Activated CD8-positive, alpha-beta T cell treated with anti-CD3 and anti-CD28 coated beads, Interleukin-2, amount 10 ng/mL, durations not matched to agents 7 days and 5 days (primary cell): ENCODE measurements at regions not wholly inside any gene's neighbourhood (a gene's known extent, or its start where the extent isn't known, plus 50 kb on each side); places are given as distances from the start of the nearest gene placed in this dataset.
A peak's percentile ranks its signal among the peaks of the same experiment; 100 is the strongest.

Experiments used
- ATAC-seq: fragments of 150-1000 bp; cut with Tn5 transposase; one replicate; pipeline ENCODE4 v1.10.0; 2021; ENCODE audit warnings: moderate library complexity
- CTCF ChIA-PET: fragments of 350-600 bp; sonication (Branson Sonifier 250); formaldehyde crosslinking; loops from one replicate; lab custom pipeline; 2021; ENCODE audit warnings: antibody characterized with exemption; lab: Charles Lee
- POLR2A ChIA-PET: fragments of 350-600 bp; sonication (Branson Sonifier 250); formaldehyde crosslinking; loops from one replicate; lab custom pipeline; 2021; ENCODE audit warnings: antibody characterized with exemption; lab: Charles Lee
- DNase-seq: peaks from one replicate; pipeline ENCODE4 v3.0.0-alpha.2; 2020
- H3K27ac Mint-ChIP-seq: one replicate; pipeline ENCODE4 v1.8.0; 2021; ENCODE audit warnings: mild to moderate bottlenecking, mixed read lengths
- H3K27me3 Mint-ChIP-seq: one replicate; pipeline ENCODE4 v1.8.0; 2021; ENCODE audit warnings: low read depth, mixed read lengths
- H3K36me3 Mint-ChIP-seq: one replicate; pipeline ENCODE4 v1.8.0; 2021; ENCODE audit warnings: low read depth, mixed read lengths
- H3K4me1 Mint-ChIP-seq: one replicate; pipeline ENCODE4 v1.8.0; 2021; ENCODE audit warnings: low read depth, mixed read lengths
- H3K4me3 Mint-ChIP-seq: one replicate; pipeline ENCODE4 v1.8.0; 2021; ENCODE audit warnings: mild to moderate bottlenecking, mixed read lengths
- H3K9me3 Mint-ChIP-seq: one replicate; pipeline ENCODE4 v1.8.0; 2022; ENCODE audit warnings: mixed read lengths; ENCODE audit not compliant: insufficient read depth

DNA sequence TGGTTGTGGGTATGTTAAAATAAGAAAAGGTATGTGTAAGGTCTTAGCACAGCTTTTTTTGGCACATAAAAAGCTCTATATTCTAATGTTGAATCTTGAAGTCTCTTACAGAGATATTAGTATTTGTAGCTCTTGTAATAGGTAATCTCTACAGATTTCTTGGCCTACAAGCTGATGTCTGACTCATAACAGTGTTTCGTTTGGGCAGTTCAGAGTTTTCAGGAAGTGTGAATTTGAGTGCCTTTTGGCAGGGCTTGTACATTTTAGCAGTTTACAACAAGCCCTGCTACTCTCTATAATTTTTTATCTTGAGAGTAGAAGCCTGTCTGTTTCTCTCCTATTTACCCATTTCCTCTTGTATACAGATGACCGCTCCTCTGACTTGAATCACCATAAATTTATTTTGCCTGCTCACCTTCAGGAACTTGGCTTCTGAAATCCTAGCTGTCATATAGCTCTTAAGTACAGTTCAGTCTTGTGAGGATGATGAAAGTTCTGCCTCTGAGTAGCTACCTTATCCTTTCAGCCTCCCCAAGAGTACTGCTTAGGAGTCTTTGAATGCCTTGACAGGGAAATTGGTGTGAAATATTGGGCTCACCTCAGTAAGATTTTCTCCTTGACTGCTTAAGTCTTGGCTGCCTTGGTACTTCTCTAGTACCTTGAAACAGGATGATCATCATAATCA is 419.9 kb upstream of the RARB start:
- no peaks in the 10 kb centered on the region for H3K27me3 Mint-ChIP-seq
- no peak overlapping the region for H3K4me3 Mint-ChIP-seq
- ChIA-PET CTCF (no interaction called here), POLR2A (no interaction called here)
- H3K4me1 Mint-ChIP-seq: no peaks in the 10 kb centered on the region
- no peak overlapping the region for H3K27ac Mint-ChIP-seq
- no peaks in the 10 kb centered on the region for H3K36me3 Mint-ChIP-seq
- ATAC-seq (no peak), DNase-seq (no peak)
- no peaks in the 10 kb centered on the region for H3K9me3 Mint-ChIP-seq

GRCh38 chr3:25009665-25010064 is 418.4 kb upstream of the RARB start:
- ATAC-seq (no peak), DNase-seq (no peak)
- no peaks in the 10 kb centered on the region for H3K4me1 Mint-ChIP-seq
- no peak overlapping the region for H3K4me3 Mint-ChIP-seq
- POLR2A ChIA-PET: no interaction called here
- CTCF ChIA-PET: no interaction called here
- H3K27me3 Mint-ChIP-seq: no peaks in the 10 kb centered on the region
- H3K9me3 Mint-ChIP-seq: no peaks in the 10 kb centered on the region
- H3K27ac Mint-ChIP-seq: no peak overlapping the region
- H3K36me3 Mint-ChIP-seq: no peaks in the 10 kb centered on the region

GRCh38 chr3:25015599-25015998 is 412.5 kb upstream of the RARB start:
- DNase-seq: no peak
- Mint-ChIP-seq H3K4me3 (no peak overlapping the region), H3K9me3 (no peaks in the 10 kb centered on the region), H3K27ac (no peak overlapping the region), H3K4me1 (no peaks in the 10 kb centered on the region), H3K27me3 (no peaks in the 10 kb centered on the region), H3K36me3 (no peaks in the 10 kb centered on the region)
- CTCF ChIA-PET: no interaction called here
- POLR2A ChIA-PET: no interaction called here
- no peak for ATAC-seq

GRCh38 chr3:25018909-25019308 is 409.2 kb upstream of the RARB start:
- Mint-ChIP-seq H3K9me3 (no peaks in the 10 kb centered on the region), H3K4me3 (no peak overlapping the region), H3K27me3 (no peaks in the 10 kb centered on the region), H3K36me3 (no peaks in the 10 kb centered on the region), H3K4me1 (no peaks in the 10 kb centered on the region), H3K27ac (no peak overlapping the region)
- ATAC-seq (no peak), DNase-seq (no peak)
- POLR2A ChIA-PET: no interaction called here
- CTCF ChIA-PET: interaction anchor here (0.9 kb wide), 1 partner anchor 14 kb away, joined by 3 read pairs; no protein-coding TSS in a partner anchor

- Mint-ChIP-seq H3K27me3 (no peaks in the 10 kb centered on the region), H3K36me3 (no peaks in the 10 kb centered on the region), H3K4me1 (no peaks in the 10 kb centered on the region), H3K9me3 (no peaks in the 10 kb centered on the region), H3K27ac (no peak overlapping the region), H3K4me3 (no peak overlapping the region)
- DNase-seq (no peak), ATAC-seq (no peak)
- CTCF ChIA-PET: interaction anchor here (0.9 kb wide), 1 partner anchor 14 kb away, joined by 3 read pairs; no protein-coding TSS in a partner anchor
- POLR2A ChIA-PET: no interaction called here
Measured at GRCh38 chr3:25019506-25019905, 408.6 kb upstream of the RARB start.

DNA sequence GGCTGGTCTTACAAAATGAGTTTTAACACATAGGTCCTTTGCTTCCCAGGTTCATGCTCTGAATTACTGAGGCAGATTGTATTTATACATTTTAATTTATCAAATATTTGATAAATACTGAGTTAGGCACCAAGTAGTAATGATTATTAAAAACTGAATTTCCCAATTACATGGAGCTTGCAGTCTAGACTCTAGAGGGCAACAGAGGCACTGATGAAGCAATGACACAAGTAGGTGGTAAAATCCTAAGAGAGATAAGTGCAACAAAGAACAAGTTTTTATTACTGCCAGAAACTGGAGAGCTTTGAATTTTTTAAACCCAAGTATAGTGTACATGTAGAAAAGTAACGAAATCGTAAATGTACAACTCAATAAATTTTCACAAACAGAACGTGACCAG is 406.2 kb upstream of the RARB start:
- Mint-ChIP-seq H3K4me3 (no peak overlapping the region), H3K36me3 (no peaks in the 10 kb centered on the region), H3K9me3 (no peaks in the 10 kb centered on the region), H3K27me3 (no peaks in the 10 kb centered on the region), H3K27ac (no peak overlapping the region), H3K4me1 (no peaks in the 10 kb centered on the region)
- DNase-seq (no peak), ATAC-seq (no peak)
- ChIA-PET POLR2A (no interaction called here), CTCF (interaction anchor here (1.1 kb wide), 1 partner anchor 12 kb away, joined by 3 read pairs; no protein-coding TSS in a partner anchor)

- CTCF ChIA-PET: no interaction called here
- POLR2A ChIA-PET: no interaction called here
- Mint-ChIP-seq H3K27ac (no peak overlapping the region), H3K4me3 (no peak overlapping the region), H3K4me1 (no peaks in the 10 kb centered on the region), H3K27me3 (no peaks in the 10 kb centered on the region), H3K9me3 (no peaks in the 10 kb centered on the region), H3K36me3 (no peaks in the 10 kb centered on the region)
- DNase-seq (no peak), ATAC-seq (no peak)
Measured at GRCh38 chr3:25023876-25024275, 404.2 kb upstream of the RARB start.

DNA sequence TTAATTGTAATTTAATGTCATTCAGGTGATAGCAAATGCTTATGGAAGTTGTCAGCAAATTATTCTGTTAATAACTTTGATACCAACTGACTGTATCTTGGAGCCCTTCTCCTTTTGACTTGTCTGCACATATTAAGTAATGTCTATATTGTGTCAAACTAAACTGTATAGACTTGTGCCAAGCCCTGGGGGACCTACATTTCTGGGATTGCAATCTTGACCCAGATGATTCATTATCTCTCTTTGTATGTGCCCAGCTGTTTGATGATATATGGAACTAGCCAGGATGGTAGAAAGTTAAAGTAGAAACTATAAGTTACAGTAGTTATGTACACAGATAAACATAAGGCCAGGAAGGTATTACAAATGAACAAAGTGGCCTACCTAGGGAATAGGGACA is 402.8 kb upstream of the RARB start:
- DNase-seq: no peak
- no peaks in the 10 kb centered on the region for H3K27me3 Mint-ChIP-seq
- ChIA-PET CTCF (no interaction called here), POLR2A (no interaction called here)
- no peak overlapping the region for H3K27ac Mint-ChIP-seq
- H3K36me3 Mint-ChIP-seq: no peaks in the 10 kb centered on the region
- no peak overlapping the region for H3K4me3 Mint-ChIP-seq
- no peaks in the 10 kb centered on the region for H3K9me3 Mint-ChIP-seq
- ATAC-seq: no peak
- H3K4me1 Mint-ChIP-seq: no peaks in the 10 kb centered on the region

- H3K27ac Mint-ChIP-seq: no peak overlapping the region
- H3K4me1 Mint-ChIP-seq: no peaks in the 10 kb centered on the region
- H3K36me3 Mint-ChIP-seq: no peaks in the 10 kb centered on the region
- no peaks in the 10 kb centered on the region for H3K9me3 Mint-ChIP-seq
- ChIA-PET POLR2A (no interaction called here), CTCF (no interaction called here)
- no peak overlapping the region for H3K4me3 Mint-ChIP-seq
- no peaks in the 10 kb centered on the region for H3K27me3 Mint-ChIP-seq
- no peak for ATAC-seq
- no peak for DNase-seq
Measured at GRCh38 chr3:25027650-25028049, 400.4 kb upstream of the RARB start.

- no peaks in the 10 kb centered on the region for H3K9me3 Mint-ChIP-seq
- H3K36me3 Mint-ChIP-seq: no peaks in the 10 kb centered on the region
- no peaks in the 10 kb centered on the region for H3K27me3 Mint-ChIP-seq
- DNase-seq: no peak
- ChIA-PET CTCF (no interaction called here), POLR2A (interaction anchor here (0.7 kb wide), 1 partner anchor 189 kb away, joined by 3 read pairs; no protein-coding TSS in a partner anchor)
- no peaks in the 10 kb centered on the region for H3K4me1 Mint-ChIP-seq
- H3K27ac Mint-ChIP-seq: no peak overlapping the region
- ATAC-seq: no peak
- no peak overlapping the region for H3K4me3 Mint-ChIP-seq
Measured at GRCh38 chr3:25029820-25030219, 398.2 kb upstream of the RARB start.

GRCh38 chr3:25032344-25032743 is 395.7 kb upstream of the RARB start:
- ATAC-seq (no peak), DNase-seq (no peak)
- H3K27me3 Mint-ChIP-seq: no peaks in the 10 kb centered on the region
- no peak overlapping the region for H3K27ac Mint-ChIP-seq
- no peaks in the 10 kb centered on the region for H3K36me3 Mint-ChIP-seq
- H3K9me3 Mint-ChIP-seq: no peaks in the 10 kb centered on the region
- no peaks in the 10 kb centered on the region for H3K4me1 Mint-ChIP-seq
- CTCF ChIA-PET: no interaction called here
- POLR2A ChIA-PET: no interaction called here
- H3K4me3 Mint-ChIP-seq: no peak overlapping the region

DNA sequence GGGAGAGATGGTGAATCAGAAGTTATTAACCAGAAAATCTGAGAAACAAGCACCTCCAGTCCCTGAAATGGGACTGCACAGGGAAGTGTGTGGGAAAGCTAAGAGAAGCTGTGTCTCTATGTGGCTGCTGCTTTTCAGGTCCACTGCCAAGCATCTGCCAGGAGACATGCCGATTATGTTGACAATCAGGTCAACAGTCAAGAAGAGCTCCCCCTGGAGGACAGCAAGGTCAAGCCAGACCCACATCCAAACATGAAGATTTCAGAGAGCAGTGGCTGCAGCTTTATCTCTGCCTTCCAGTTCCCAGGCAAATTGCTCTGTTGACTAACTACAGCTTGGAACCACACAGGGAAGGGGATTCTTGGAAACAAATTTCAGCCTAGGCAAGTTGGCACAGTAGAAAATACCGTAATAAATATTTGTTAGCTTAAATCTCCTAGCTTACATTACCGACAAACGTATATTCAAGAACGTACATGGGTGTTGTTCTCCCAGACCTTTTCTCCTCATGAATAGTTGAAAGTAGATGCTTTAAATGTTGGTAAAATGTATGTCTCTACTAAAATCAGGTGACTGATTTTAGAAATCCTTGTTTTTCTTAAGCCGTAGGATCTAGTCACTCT is 394.5 kb upstream of the RARB start:
- no peaks in the 10 kb centered on the region for H3K36me3 Mint-ChIP-seq
- no peak overlapping the region for H3K27ac Mint-ChIP-seq
- POLR2A ChIA-PET: no interaction called here
- CTCF ChIA-PET: interaction anchor here (0.8 to 1.9 kb wide), 9 partner anchors 9 to 353 kb away, joined by 3 to 8 read pairs (median 3); no protein-coding TSS in a partner anchor
- H3K4me3 Mint-ChIP-seq: no peak overlapping the region
- H3K27me3 Mint-ChIP-seq: no peaks in the 10 kb centered on the region
- peak; percentile 36 for ATAC-seq
- H3K9me3 Mint-ChIP-seq: no peaks in the 10 kb centered on the region
- no peaks in the 10 kb centered on the region for H3K4me1 Mint-ChIP-seq
- DNase-seq: peak; percentile 31
